Heart left ventricle (tissue), 16 donors: ENCODE measurements at regions not wholly inside any gene's neighbourhood (a gene's known extent, or its start where the extent isn't known, plus 50 kb on each side); places are given as distances from the start of the nearest gene placed in this dataset.

Source experiments
- ATAC-seq, 4 donors: fragments of 200-7000 bp; cut with Tn5 transposase; one replicate each; pipeline ENCODE4 v1.9.1; 2020 to 2022; ENCODE audit warnings: moderate library complexity in 4 of 4, mild to moderate bottlenecking in 3 of 4, moderate number of reproducible peaks in 1 of 4
- DNase-seq, 5 donors: peaks; one replicate each; pipeline ENCODE4 v3.0.0-alpha.2; 2020
- H3K27ac ChIP-seq, 12 donors: fragments of 200-600 bp; sonication (generic) in 4 of 12; one replicate each; pipeline versions ENCODE4 v1.5.0 to v1.8.0; 2016 to 2022; ENCODE audit warnings: mild to moderate bottlenecking in 2 of 12
- H3K27me3 ChIP-seq, 9 donors: fragments of 200-600 bp; sonication (generic) in 2 of 9; one replicate each; pipeline versions ENCODE4 v1.5.1 to v1.8.0; 2016 to 2022; ENCODE audit warnings: mild to moderate bottlenecking in 3 of 9
- H3K36me3 ChIP-seq, 9 donors: fragments of 200-600 bp; sonication (generic) in 2 of 9; one replicate each; pipeline versions ENCODE4 v1.5.0 to v1.8.0; 2018 to 2022; ENCODE audit warnings: mild to moderate bottlenecking in 2 of 9
- H3K4me1 ChIP-seq, 12 donors: fragments of 200-600 bp; sonication (generic) in 4 of 12; one replicate each; pipeline versions ENCODE4 v1.5.0 to v1.8.0; 2016 to 2022; ENCODE audit warnings: mild to moderate bottlenecking in 3 of 12
- H3K4me3 ChIP-seq, 12 donors: fragments of 200-600 bp; sonication (generic) in 4 of 12; one replicate each; pipeline versions ENCODE4 v1.5.0 to v1.8.0; 2017 to 2022; ENCODE audit warnings: mild to moderate bottlenecking in 9 of 12, moderate library complexity in 4 of 12
- H3K9me3 ChIP-seq, 12 donors: fragments of 200-600 bp; sonication (generic) in 4 of 12; one replicate each; pipeline versions ENCODE4 v1.5.0 to v1.8.0; 2016 to 2022; ENCODE audit warnings: mild to moderate bottlenecking in 1 of 12
- POLR2A ChIP-seq, 2 donors: fragments of 450-650 bp; IDR thresholded peaks; one replicate each; pipeline ENCODE4 v1.6.1; 2017; ENCODE audit warnings: antibody characterized with exemption in 2 of 2, mild to moderate bottlenecking in 2 of 2, moderate library complexity in 2 of 2
- WGBS, 4 donors: extraction: QIAGEN DNeasy Blood & Tissue Kit in 2 of 4; methylation state at CpG; one replicate each; pipeline versions ENCODE4 v1.1.5 to v1.1.7; 2013 to 2018; 5-methylcytosine and 5-hydroxymethylcytosine counted together
- intact Hi-C, 10 donors: fragments of 100-400 bp; cut with DNase I; formaldehyde crosslinking; loops; one replicate each; pipeline versions ENCODE4 v1.11.1 to v1.14.2; 2022
- TF ChIP-seq, protein P1 (sequence below), 12 donors: fragments of 200-600 bp; sonication (generic) in 4 of 12; IDR thresholded peaks; one replicate each; pipeline versions ENCODE4 v1.5.0 to v1.8.0; 2018 to 2022; ENCODE audit warnings: antibody characterized with exemption in 12 of 12, mild to moderate bottlenecking in 5 of 12
- donor health status: ischemic (EF 13 %, LVEDD 7.1; RV severe dilation, severe dysfunction).
- donor health status: healthy with polysubstance abuse.
- donor health status: DM: no; HTN: yes; CAD: no.
- donor health status: DM: no; HTN: no; CAD: no.
- donor health status: ischemic (EF 25% LVEDD 6.9; RV normal size, moderate dysfunction).
- donor health status: ischemic (EF 25% LVEDD 5.7; RV mildly dilated, moderate dysfunction).
- donor health status: healthy.
- donor health status: DM: yes; HTN: yes; CAD: no.
- donor health status: ischemic (EF 35%, LVEDD 5.7; RV mildly dilated, moderate dysfunction).
- donor health status: nonischemic (EF 11% LVEDD 7.7; RV severe dilation, severe dysfunction).
- donor health status: DM: yes; HTN: yes; CAD: no.
- donor health status: PGD.
- donor health status: ischemic (EF 29% LVEDD 5.4; RV normal size, mild dysfunction).
- donor health status: nonischemic (EF 23%, LVEDD 6.1; RV moderate dilation, normal function).

DNA sequence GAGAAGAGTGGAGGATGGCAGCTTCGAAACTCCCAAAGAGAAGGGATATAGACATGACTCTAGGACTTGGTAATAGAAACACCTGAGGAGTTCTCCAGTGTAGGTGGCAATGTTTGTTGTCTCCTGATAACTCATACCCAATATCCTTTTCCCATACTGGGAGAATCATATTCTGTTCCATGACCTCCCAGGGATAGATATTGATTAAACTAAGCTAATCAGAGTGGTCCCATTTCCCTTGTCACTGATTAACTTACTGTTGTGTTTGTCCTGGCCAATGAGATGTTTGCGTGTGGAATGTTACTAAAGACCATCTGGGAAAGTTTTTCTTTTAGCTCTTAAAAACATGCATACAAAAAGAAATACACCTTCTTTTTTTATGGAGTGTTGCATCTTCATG lies 85.6 kb downstream of the RPL22L1 start:
- Histone ChIP-seq H3K4me3 (no peak overlapping the region), H3K27ac (no peak overlapping the region), H3K9me3 (peaks cover 0 to 8% (median 0%) of the 10 kb centered on the region in 12 donors), H3K36me3 (no peaks in the 10 kb centered on the region), H3K4me1 (no peaks in the 10 kb centered on the region), H3K27me3 (no peaks in the 10 kb centered on the region)
- no peak for DNase-seq
- no peak for ATAC-seq
- intact Hi-C loops = no loop called here
- TF ChIP-seq, protein P1, sequence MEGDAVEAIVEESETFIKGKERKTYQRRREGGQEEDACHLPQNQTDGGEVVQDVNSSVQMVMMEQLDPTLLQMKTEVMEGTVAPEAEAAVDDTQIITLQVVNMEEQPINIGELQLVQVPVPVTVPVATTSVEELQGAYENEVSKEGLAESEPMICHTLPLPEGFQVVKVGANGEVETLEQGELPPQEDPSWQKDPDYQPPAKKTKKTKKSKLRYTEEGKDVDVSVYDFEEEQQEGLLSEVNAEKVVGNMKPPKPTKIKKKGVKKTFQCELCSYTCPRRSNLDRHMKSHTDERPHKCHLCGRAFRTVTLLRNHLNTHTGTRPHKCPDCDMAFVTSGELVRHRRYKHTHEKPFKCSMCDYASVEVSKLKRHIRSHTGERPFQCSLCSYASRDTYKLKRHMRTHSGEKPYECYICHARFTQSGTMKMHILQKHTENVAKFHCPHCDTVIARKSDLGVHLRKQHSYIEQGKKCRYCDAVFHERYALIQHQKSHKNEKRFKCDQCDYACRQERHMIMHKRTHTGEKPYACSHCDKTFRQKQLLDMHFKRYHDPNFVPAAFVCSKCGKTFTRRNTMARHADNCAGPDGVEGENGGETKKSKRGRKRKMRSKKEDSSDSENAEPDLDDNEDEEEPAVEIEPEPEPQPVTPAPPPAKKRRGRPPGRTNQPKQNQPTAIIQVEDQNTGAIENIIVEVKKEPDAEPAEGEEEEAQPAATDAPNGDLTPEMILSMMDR (IDR thresholded peaks at IDR 0.05) = no peak
- TF ChIP-seq POLR2A (IDR thresholded peaks at IDR 0.05) = no peak
- 75 to 88% (median 83%) methylated on average over 2 of the region's 2 CpGs for WGBS, 4 donors

DNA sequence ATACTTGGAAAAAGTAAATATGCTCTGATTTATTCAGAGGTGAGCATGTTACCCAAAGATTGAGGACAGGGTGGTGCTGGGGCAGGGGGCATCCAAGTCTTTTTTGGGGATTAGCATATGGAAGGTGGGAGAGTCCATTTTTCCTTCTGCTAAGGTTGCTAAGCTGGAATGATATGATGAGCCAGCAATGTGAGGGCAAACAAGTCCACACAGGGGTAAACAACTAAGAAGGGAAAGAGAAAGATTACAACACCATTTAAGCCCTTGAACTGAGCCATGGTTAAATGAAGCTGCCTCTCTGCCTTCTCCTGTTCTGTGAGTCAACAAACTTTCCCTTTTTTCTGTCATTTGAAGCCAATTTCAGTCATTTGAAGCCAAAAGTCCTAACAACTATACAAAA lies 89.0 kb downstream of the RPL22L1 start:
- Histone ChIP-seq H3K4me3 (no peak overlapping the region), H3K9me3 (peaks cover 0 to 8% (median 0%) of the 10 kb centered on the region in 12 donors), H3K27me3 (no peaks in the 10 kb centered on the region), H3K27ac (no peak overlapping the region), H3K36me3 (no peaks in the 10 kb centered on the region), H3K4me1 (no peaks in the 10 kb centered on the region)
- TF ChIP-seq POLR2A (IDR thresholded peaks at IDR 0.05) = no peak
- TF ChIP-seq, protein P1 (IDR thresholded peaks at IDR 0.05) = no peak
- intact Hi-C loops = no loop called here
- DNase-seq = no peak
- no peak for ATAC-seq

DNA sequence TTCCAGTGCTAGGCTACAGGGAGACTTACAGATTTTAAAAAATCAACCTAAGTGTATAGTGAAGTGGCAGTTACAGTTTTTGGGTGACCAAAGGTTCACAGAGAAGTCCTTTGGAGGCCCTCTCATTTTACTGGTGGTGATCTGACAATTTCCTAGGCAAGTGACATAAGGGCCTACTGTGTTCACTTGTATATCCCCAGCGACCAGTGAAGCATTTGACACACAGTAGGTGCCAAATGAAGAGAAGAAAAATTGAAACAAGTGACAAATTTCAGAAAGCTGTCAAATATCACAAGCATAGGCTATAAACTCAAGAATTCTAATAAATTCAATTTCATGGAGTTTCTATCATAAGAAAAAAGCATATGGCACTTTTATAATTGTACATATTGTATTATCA lies 89.5 kb downstream of the RPL22L1 start:
- Histone ChIP-seq H3K36me3 (no peaks in the 10 kb centered on the region), H3K4me3 (no peak overlapping the region), H3K27ac (no peak overlapping the region), H3K27me3 (no peaks in the 10 kb centered on the region), H3K9me3 (peaks cover 0 to 8% (median 0%) of the 10 kb centered on the region in 12 donors), H3K4me1 (no peaks in the 10 kb centered on the region)
- intact Hi-C loops = no loop called here
- TF ChIP-seq, protein P1 (IDR thresholded peaks at IDR 0.05) = no peak
- TF ChIP-seq POLR2A (IDR thresholded peaks at IDR 0.05) = no peak
- ATAC-seq (no peak), DNase-seq (no peak)
- WGBS, 4 donors = 47 to 66% (median 50%) methylated on average over 1 of the region's 1 CpG

DNA sequence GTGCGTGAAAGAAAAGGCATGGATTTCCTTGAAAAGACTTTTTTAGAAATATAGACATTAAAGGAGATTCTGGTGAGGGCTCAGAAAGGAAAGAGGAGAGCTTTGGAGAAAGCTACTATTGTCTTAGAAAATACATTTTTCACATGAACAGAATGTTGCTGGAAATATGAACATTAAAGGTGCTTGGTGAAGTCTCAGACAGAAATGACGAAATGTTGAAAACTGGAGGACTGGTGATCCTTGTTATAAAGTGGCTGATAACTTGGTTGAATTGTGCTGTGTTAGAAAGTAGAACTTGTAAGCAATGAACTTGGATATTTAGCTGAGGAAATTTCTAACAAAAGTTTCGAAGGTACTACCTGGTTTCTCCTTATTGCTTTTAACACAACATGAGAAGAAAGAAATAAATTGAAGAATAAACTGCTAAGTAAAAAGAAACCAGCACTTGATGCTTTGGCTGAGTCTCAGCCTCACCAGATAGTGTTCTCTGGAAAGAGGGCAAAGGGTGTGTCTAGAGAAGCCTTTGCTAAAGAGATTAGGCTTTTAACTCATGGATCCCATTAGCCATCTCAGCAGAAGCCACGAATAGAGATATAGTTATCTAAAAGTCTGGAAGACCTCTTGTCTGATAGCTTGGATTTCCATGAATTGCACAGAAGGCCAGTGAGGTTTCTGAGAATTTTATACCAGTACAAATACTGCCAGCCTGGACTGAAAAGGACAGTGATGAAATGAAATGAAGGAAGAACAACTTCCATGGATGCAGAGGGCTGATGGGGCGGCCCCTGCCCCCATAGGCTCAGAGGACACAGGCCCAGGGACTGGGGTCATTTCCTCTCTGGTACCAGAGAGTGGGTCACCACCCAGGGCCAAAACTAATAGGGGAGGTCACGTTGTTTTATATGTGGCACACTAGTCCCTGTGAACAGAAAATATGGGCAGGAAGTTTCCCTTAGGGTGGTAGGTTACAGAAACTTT lies 91.5 kb downstream of the RPL22L1 start:
- no peak for DNase-seq
- intact Hi-C loops = no loop called here
- Histone ChIP-seq H3K4me3 (no peak overlapping the region), H3K27ac (no peak overlapping the region), H3K36me3 (no peaks in the 10 kb centered on the region), H3K4me1 (no peaks in the 10 kb centered on the region), H3K27me3 (no peaks in the 10 kb centered on the region), H3K9me3 (peaks cover 0 to 6% (median 0%) of the 10 kb centered on the region in 12 donors)
- no peak for ATAC-seq
- WGBS, 4 donors = 72 to 79% (median 75%) methylated on average over 6 of the region's 6 CpGs
- no peak for TF ChIP-seq POLR2A (IDR thresholded peaks at IDR 0.05)
- TF ChIP-seq, protein P1 (IDR thresholded peaks at IDR 0.05) = no peak
